Activated CD4-positive, alpha-beta memory T cell treated with anti-CD3 and anti-CD28 coated beads, Interleukin-2, amount 10 ng/mL, durations not matched to agents 7 days and 5 days (primary cell): ENCODE measurements at regions not wholly inside any gene's neighbourhood (a gene's known extent, or its start where the extent isn't known, plus 50 kb on each side); places are given as distances from the start of the nearest gene placed in this dataset.

ENCODE experiments used
- CTCF ChIA-PET: fragments of 350-600 bp; sonication (Branson Sonifier 250); formaldehyde crosslinking; loops from one replicate; lab custom pipeline; 2021; ENCODE audit warnings: antibody characterized with exemption, inconsistent platforms; lab: Charles Lee
- POLR2A ChIA-PET: fragments of 350-600 bp; sonication (Branson Sonifier 250); formaldehyde crosslinking; loops from one replicate; lab custom pipeline; 2021; ENCODE audit warnings: antibody characterized with exemption; lab: Charles Lee
- DNase-seq: peaks from one replicate; pipeline ENCODE4 v3.0.0-alpha.2; 2020
- H3K27ac Mint-ChIP-seq: one replicate; pipeline ENCODE4 v1.8.0; 2021; ENCODE audit warnings: mild to moderate bottlenecking, mixed read lengths
- H3K27me3 Mint-ChIP-seq: one replicate; pipeline ENCODE4 v1.8.0; 2021; ENCODE audit warnings: mixed read lengths
- H3K36me3 Mint-ChIP-seq: one replicate; pipeline ENCODE4 v1.8.0; 2021; ENCODE audit warnings: low read depth, mixed read lengths
- H3K4me1 Mint-ChIP-seq: one replicate; pipeline ENCODE4 v1.8.0; 2021; ENCODE audit warnings: mixed read lengths
- H3K4me3 Mint-ChIP-seq: one replicate; pipeline ENCODE4 v1.8.0; 2021; ENCODE audit warnings: mild to moderate bottlenecking, mixed read lengths
- H3K9me3 Mint-ChIP-seq: one replicate; pipeline ENCODE4 v1.8.0; 2021; ENCODE audit warnings: mixed read lengths

DNA sequence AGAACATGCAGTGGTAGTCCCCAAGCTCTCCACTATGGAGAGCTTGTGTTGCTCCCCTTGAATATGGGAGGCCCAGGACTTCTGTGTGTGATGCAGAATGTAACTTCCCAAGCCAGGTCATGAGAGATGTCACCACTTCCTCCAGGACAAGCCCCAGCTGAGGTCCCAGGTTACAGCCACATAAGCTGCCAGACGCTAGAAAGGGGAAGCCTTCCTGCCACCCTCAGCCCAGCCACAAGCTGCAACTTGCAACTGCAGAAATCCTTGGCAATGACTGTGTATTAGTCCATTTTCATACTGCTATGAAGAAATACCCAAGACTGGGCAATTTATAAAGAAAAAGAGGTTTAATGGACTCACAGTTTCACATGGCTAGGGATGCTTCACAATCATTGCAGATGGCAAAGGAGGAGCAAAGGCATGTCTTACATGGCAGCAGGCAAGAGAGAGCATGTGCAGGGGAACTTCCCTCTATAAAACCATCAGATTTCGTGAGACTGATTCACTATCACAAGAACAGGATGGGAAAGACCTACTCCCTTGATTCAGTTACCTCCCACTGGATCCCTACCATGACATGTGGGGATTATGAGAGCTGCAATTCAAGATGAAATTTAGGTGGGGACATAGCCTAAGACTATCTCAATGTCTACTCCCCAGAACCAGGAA lies 91.5 kb upstream of the DHX15 start:
- CTCF ChIA-PET: no interaction called here
- no peaks in the 10 kb centered on the region for H3K4me1 Mint-ChIP-seq
- no peak for DNase-seq
- POLR2A ChIA-PET: no interaction called here
- H3K4me3 Mint-ChIP-seq: no peak overlapping the region
- H3K27me3 Mint-ChIP-seq: peaks cover 8% of the 10 kb centered on the region
- H3K9me3 Mint-ChIP-seq: no peaks in the 10 kb centered on the region
- no peaks in the 10 kb centered on the region for H3K36me3 Mint-ChIP-seq
- no peak overlapping the region for H3K27ac Mint-ChIP-seq

DNA sequence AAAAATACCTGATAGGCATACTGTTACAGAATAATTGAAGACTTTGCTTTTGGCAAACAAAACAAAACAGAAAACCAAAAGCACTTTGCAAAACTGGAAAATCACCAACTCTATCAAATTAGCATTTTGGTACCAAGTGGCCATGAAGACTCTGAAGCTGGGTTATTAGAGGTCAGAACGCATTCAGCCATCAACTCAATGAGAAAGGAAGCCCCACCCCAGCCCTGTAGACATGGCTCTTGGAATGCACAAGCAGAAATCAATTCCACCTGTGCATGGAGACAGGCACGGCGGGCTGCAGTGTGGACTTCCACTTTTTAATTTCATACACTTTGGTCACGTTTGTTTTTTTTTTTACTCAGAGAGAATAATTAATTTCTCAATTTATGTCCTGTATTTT lies 93.6 kb upstream of the DHX15 start:
- Mint-ChIP-seq H3K4me3 (no peak overlapping the region), H3K27me3 (peaks cover 15% of the 10 kb centered on the region), H3K9me3 (no peaks in the 10 kb centered on the region), H3K27ac (no peak overlapping the region), H3K36me3 (no peaks in the 10 kb centered on the region), H3K4me1 (no peaks in the 10 kb centered on the region)
- no peak for DNase-seq
- CTCF ChIA-PET: no interaction called here
- POLR2A ChIA-PET: no interaction called here

DNA sequence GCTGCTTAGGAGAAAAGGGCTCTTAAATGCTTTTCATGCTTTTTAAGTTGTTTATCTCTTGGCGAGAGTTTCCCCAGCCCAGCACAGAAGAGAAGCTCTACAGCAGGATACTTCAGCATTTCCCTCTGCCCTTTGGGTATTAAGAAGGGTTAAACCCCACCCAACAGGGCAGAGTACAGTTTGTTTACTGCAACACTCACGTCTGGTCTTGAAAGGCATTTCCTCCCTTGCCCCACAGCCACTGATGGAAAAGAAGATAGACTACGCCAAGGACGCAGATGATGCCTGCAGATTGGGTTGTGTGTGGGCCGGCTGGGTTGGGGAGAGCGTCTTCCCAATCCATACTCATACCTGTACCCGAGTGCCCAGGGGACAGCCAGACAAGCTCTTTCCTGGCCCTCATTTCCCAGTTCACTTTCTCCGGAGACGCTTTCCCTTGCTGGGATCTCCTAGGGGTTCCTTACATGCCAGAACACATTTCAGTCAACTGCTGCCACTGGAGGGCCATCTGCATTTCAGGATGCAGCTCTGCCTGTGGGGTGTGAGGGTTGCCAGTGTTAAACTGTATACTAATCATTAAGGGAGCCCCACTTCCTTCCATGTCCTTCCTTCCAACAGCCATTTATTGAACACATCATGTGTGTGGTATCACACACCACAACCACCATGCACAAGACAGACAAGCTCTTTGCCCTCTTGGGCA lies 96.5 kb upstream of the DHX15 start:
- no peak overlapping the region for H3K27ac Mint-ChIP-seq
- no peaks in the 10 kb centered on the region for H3K36me3 Mint-ChIP-seq
- no peaks in the 10 kb centered on the region for H3K9me3 Mint-ChIP-seq
- H3K4me3 Mint-ChIP-seq: no peak overlapping the region
- H3K4me1 Mint-ChIP-seq: no peaks in the 10 kb centered on the region
- peaks cover 17% of the 10 kb centered on the region for H3K27me3 Mint-ChIP-seq
- POLR2A ChIA-PET: no interaction called here
- DNase-seq: no peak
- CTCF ChIA-PET: no interaction called here

DNA sequence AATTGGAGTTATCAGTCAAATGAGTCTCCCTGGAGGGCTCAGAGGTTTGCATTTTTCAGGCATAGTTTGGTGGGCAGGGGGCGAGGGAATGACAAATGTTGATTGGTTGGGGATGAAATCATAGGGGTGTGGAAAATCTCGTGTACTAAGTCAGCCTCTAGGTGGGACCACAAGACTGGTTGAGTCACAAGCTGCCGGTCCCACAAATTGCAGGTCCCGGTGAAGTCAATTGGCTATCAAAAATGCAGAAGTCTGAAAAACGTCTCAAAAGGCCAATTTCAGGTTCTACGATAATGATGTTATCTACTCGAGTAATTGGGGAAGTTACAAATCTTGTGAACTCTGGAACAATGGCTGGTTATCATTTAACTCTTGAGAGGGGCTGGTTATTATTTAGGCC lies 98.8 kb upstream of the DHX15 start:
- Mint-ChIP-seq H3K27me3 (peaks cover 15% of the 10 kb centered on the region), H3K27ac (no peak overlapping the region), H3K9me3 (no peaks in the 10 kb centered on the region), H3K36me3 (no peaks in the 10 kb centered on the region), H3K4me3 (no peak overlapping the region), H3K4me1 (no peaks in the 10 kb centered on the region)
- no peak for DNase-seq
- ChIA-PET CTCF (no interaction called here), POLR2A (no interaction called here)

DNA sequence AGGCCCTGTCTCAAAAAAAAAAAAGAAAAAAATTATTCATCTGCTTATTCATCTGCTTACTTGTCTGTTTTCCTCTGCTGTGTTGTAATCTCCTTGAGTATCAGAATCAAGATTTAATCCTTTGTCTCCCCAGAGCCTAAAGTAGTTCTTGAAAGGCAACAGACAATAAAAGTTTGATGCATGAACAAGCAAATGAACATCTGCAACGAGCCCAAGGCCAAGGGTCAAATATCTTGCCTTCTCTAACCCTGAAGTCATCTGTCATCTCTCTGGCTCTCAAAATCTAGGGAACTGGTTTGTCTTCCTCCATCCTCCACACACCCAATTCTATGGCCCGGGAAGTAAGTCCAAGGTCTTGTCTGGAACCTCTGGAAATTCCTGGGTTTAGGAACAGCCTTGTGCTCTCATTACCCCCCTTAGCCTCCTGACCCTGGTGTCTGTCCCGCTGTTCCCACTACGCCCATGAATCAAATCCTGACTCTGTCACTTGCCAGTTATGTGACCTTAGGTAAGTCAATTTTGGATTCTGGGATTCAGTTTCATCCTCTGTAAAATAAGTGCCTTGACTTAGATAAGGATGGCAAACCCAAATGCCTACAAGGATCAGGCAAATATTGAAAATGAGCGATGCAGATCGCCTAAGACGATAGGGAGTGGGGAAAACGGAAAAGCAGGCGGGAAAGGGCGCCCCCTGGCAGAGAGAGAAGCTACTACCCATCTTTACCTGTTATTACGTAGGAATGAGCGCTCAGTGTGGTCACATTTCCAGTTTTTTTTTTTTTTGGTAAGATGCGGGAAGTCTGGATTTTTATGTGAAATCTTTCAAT lies 102.7 kb upstream of the DHX15 start:
- H3K4me1 Mint-ChIP-seq: no peaks in the 10 kb centered on the region
- no peaks in the 10 kb centered on the region for H3K36me3 Mint-ChIP-seq
- no peak overlapping the region for H3K4me3 Mint-ChIP-seq
- peaks cover 11% of the 10 kb centered on the region for H3K27me3 Mint-ChIP-seq
- H3K27ac Mint-ChIP-seq: no peak overlapping the region
- H3K9me3 Mint-ChIP-seq: no peaks in the 10 kb centered on the region
- POLR2A ChIA-PET: interaction anchor here (0.7 kb wide), 1 partner anchor 1495 kb away, joined by 4 read pairs; no protein-coding TSS in a partner anchor
- CTCF ChIA-PET: interaction anchor here (0.6 to 1.5 kb wide), 4 partner anchors 112 to 198 kb away, joined by 3 to 4 read pairs (median 3); no protein-coding TSS in a partner anchor
- peak; percentile 28 for DNase-seq

DNA sequence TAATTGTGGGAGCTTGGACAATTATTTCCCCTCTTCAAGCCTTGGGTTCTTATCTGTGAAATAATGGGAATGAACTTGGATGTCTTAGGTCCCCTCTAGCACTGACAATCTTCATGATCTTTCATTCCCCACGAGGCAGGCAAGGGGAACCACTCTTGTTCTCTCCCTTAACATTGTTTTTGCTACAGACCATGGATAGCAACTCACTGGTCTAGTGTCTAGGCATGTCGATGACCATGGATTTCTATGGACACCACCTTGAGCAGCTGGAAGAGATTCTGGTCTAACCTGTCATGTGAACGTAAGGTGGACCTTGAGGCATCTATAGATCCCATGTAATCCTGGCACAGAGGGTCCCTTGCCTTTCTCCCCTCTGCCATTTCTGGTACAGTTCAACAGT lies 104.1 kb upstream of the DHX15 start:
- Mint-ChIP-seq H3K27me3 (peaks cover 6% of the 10 kb centered on the region), H3K27ac (no peak overlapping the region), H3K4me1 (no peaks in the 10 kb centered on the region), H3K9me3 (no peaks in the 10 kb centered on the region), H3K36me3 (no peaks in the 10 kb centered on the region), H3K4me3 (no peak overlapping the region)
- POLR2A ChIA-PET: no interaction called here
- DNase-seq: no peak
- CTCF ChIA-PET: interaction anchor here (1.3 to 1.5 kb wide), 2 partner anchors 122 to 194 kb away, joined by 3 to 4 read pairs; no protein-coding TSS in a partner anchor

DNA sequence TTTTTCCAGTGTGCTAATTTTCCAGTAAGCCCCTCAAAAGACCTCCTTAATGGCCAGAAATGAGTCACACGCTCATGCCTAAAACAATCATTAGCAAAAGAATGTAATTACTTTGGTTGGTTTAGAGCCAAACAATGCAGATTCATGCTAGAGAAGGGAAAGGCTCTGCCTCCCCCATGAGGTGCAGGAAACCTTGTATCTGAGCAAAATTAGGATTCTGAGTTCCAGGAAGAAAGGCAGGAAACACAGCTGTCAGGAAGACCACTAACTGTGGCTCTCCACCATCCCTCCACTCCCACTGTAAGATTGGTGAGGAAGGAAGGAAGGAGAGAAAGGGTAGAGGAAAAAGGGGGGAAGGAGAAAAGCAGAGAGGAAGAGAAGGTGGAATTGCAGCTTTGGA lies 104.9 kb upstream of the DHX15 start:
- DNase-seq: no peak
- CTCF ChIA-PET: no interaction called here
- Mint-ChIP-seq H3K9me3 (no peaks in the 10 kb centered on the region), H3K36me3 (no peaks in the 10 kb centered on the region), H3K27ac (no peak overlapping the region), H3K4me1 (no peaks in the 10 kb centered on the region), H3K27me3 (peaks cover 6% of the 10 kb centered on the region), H3K4me3 (no peak overlapping the region)
- POLR2A ChIA-PET: no interaction called here

DNA sequence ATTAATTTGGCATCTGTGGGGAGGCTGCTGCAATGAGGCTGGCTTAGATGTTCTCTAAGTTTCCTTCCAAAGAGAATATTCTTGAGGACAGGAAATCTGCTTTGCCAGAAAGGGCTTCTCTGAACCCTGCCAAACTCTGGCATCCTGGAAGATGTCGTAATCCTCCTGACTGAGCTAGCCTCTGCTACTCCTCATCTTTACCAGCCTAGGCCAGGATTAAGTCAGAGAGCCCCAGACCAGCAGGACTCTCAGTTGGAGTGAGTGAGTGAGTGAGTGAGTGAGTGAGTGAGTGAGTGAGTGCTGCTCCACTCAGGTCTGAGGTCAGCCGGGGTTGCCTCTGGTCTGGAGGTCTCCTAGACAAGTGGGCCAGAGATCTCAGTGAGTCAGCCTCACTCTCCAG lies 104.9 kb upstream of the SOD3 start:
- CTCF ChIA-PET: no interaction called here
- no peaks in the 10 kb centered on the region for H3K9me3 Mint-ChIP-seq
- H3K27ac Mint-ChIP-seq: no peak overlapping the region
- no peaks in the 10 kb centered on the region for H3K4me1 Mint-ChIP-seq
- H3K4me3 Mint-ChIP-seq: no peak overlapping the region
- POLR2A ChIA-PET: no interaction called here
- peaks cover 6% of the 10 kb centered on the region for H3K27me3 Mint-ChIP-seq
- H3K36me3 Mint-ChIP-seq: no peaks in the 10 kb centered on the region
- DNase-seq: no peak

DNA sequence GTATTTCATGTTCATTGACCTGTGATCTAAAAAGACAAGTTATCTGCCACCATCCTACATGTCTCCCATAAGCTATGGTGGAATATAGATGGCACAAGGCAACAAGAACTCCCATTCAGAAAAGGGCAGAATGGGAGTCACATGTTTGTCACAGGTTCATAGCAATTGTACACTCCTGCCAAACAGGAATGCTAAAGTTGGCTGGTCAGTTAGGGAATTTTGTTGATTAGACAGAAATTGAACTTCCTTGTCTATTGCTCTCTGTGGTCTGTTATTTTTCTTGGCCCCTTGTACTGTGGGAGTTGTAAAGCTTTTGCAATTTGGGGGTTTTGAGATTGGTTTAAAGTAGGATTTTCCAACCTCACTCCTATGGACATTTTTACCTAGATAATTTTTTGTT lies 101.7 kb upstream of the SOD3 start:
- POLR2A ChIA-PET: no interaction called here

DNA sequence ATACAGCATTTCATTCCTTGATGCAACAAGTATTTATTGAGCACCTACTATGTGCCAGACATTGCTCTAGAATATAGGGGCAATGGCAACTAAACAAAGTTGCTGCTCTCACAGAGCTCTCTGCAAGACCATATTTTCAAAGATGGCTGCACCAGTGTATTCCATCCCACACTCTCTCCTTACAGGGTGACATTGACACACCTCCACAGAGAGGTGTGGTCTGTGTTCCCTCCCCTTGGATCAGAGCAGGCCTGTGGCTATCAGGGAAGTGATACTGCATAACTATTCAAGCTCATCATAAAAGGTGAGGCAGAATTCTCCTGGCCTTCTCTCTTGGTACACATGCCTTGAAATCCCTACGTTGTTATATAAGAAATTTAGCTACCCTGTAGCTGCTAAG lies 95.3 kb upstream of the SOD3 start:
- Mint-ChIP-seq H3K4me3 (no peak overlapping the region), H3K27ac (no peak overlapping the region), H3K27me3 (no peaks in the 10 kb centered on the region), H3K9me3 (no peaks in the 10 kb centered on the region), H3K36me3 (no peaks in the 10 kb centered on the region), H3K4me1 (no peaks in the 10 kb centered on the region)
- POLR2A ChIA-PET: no interaction called here
- DNase-seq: no peak
- CTCF ChIA-PET: no interaction called here

More for the DNA sequence above, 101.7 kb upstream of the SOD3 start:
- H3K36me3 Mint-ChIP-seq: no peaks in the 10 kb centered on the region
- H3K4me1 Mint-ChIP-seq: no peaks in the 10 kb centered on the region
- DNase-seq: no peak
- no peak overlapping the region for H3K27ac Mint-ChIP-seq
- H3K9me3 Mint-ChIP-seq: no peaks in the 10 kb centered on the region
- CTCF ChIA-PET: no interaction called here
- H3K27me3 Mint-ChIP-seq: peaks cover 1% of the 10 kb centered on the region
- H3K4me3 Mint-ChIP-seq: no peak overlapping the region

DNA sequence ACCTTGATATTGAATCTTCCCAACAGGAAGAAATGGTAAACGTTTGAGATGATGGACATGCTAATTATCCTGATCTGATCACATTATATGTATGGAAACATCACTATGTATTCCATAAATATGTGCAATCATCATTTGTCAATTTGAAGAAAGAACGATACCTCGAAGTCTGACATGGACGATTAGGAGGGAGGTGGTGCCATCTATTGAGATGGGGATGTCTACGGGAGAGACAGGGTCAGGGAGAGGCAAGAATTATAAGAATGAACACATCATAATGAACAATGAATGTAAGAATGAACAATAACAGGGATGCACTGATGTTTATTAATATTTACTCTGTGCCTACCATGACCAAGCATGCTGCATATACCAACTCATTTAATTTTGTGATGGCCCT lies 93.7 kb upstream of the SOD3 start:
- no peak for DNase-seq
- ChIA-PET POLR2A (no interaction called here), CTCF (no interaction called here)
- Mint-ChIP-seq H3K27ac (no peak overlapping the region), H3K4me1 (no peaks in the 10 kb centered on the region), H3K27me3 (no peaks in the 10 kb centered on the region), H3K9me3 (no peaks in the 10 kb centered on the region), H3K4me3 (no peak overlapping the region), H3K36me3 (no peaks in the 10 kb centered on the region)

DNA sequence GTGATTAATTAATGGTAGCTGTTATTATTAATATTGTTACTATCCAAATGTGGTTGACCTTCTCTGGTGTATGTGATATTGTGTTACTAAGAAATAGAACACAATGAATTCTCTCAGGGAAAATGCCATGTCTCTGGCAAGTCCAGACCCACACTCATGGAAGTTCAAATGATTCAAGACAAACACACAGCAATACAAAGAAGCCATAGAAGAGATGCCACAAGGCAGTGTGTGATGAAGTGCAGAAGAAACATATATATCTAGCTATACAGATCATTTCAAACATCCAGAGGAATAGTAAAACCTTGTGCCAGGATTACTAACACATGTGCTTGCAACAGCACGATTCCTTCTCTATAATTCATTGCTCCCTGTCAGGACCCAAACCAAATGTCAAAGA lies 93.1 kb upstream of the SOD3 start:
- CTCF ChIA-PET: no interaction called here

DNA sequence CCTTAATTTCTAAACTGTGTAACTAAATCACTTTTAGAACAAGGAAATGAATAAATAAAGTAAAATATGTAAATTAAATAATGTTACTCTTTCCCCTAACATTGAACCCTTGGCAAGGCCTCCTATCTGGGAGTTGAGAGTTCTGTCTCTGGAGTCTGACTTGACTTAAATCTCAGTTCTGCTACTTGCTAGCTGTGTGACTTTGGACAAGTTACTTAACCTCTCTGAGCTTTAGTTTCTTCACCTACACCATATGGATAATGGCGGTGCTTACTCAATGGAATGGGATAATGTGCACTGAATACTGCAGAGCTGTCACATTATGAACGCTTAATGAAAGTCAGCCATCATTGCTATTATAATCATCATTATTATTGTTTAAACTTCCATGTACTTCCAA lies 92.1 kb upstream of the SOD3 start:
- no peaks in the 10 kb centered on the region for H3K9me3 Mint-ChIP-seq
- H3K4me3 Mint-ChIP-seq: no peak overlapping the region
- H3K27ac Mint-ChIP-seq: no peak overlapping the region
- no peaks in the 10 kb centered on the region for H3K36me3 Mint-ChIP-seq
- no peak for DNase-seq
- no peaks in the 10 kb centered on the region for H3K27me3 Mint-ChIP-seq
- no peaks in the 10 kb centered on the region for H3K4me1 Mint-ChIP-seq
- CTCF ChIA-PET: no interaction called here
- POLR2A ChIA-PET: no interaction called here

More for the DNA sequence above, 93.1 kb upstream of the SOD3 start:
- H3K27me3 Mint-ChIP-seq: no peaks in the 10 kb centered on the region
- no peak for DNase-seq
- POLR2A ChIA-PET: no interaction called here
- no peaks in the 10 kb centered on the region for H3K9me3 Mint-ChIP-seq
- H3K27ac Mint-ChIP-seq: no peak overlapping the region
- no peaks in the 10 kb centered on the region for H3K4me1 Mint-ChIP-seq
- no peaks in the 10 kb centered on the region for H3K36me3 Mint-ChIP-seq
- H3K4me3 Mint-ChIP-seq: no peak overlapping the region
